ENCODE measurements at regions not wholly inside any gene's neighbourhood (a gene's known extent, or its start where the extent isn't known, plus 50 kb on each side); places are given as distances from the start of the nearest gene placed in this dataset.

- no peak for DNase-seq
Measured at GRCh38 chr14:64639340-64639821, 64.8 kb upstream of the PLEKHG3 start.

GRCh38 chr14:64640839-64641238 is 63.4 kb upstream of the PLEKHG3 start:
- DNase-seq = peak in 1 of 3 experiments; percentile 4

GRCh38 chr14:64641760-64642159 is 62.5 kb upstream of the PLEKHG3 start:
- no peak for DNase-seq

GRCh38 chr14:64643709-64644108 is 60.5 kb upstream of the PLEKHG3 start:
- DNase-seq = no peak

- DNase-seq = no peak
Measured at GRCh38 chr14:64644629-64645028, 59.6 kb upstream of the PLEKHG3 start.

- DNase-seq = peak in 1 of 3 experiments; percentile 12
Measured at GRCh38 chr14:64645220-64645892, 58.9 kb upstream of the PLEKHG3 start.

GRCh38 chr14:64646103-64646502 is 58.1 kb upstream of the PLEKHG3 start:
- no peak for DNase-seq

- peak in 1 of 3 experiments; percentile 2 for DNase-seq
Measured at GRCh38 chr14:64649383-64649998, 54.7 kb upstream of the PLEKHG3 start.

- DNase-seq = no peak
Measured at GRCh38 chr14:64653900-64654245, 50.4 kb upstream of the PLEKHG3 start.

GRCh38 chr14:64654246-64654900 is 49.9 kb upstream of the PLEKHG3 start:
- peak in 1 of 3 experiments; percentile 10 for DNase-seq
